ENCODE measurements at regions not wholly inside any gene's neighbourhood (a gene's known extent, or its start where the extent isn't known, plus 50 kb on each side); places are given as distances from the start of the nearest gene placed in this dataset.

DNA sequence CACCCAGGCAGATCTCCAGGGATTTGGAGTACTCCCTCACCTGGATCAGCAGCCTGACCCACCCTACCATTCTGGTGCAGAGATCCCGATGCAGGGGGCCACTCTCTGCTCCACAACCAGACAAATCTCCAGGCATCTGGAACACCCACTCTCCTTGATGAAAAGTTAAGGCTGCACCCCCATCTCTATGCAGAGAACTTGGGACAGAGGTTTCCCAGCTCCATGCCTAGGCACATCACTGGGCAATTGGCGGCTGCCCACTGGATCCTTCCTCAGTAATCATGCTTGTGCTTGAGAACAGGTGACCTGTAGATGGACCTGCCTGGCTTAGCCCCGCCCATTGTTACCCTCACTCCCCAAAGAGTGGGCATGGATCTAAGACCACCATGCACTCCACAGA is 624.9 kb downstream of the CBLN2 start:
- H3K4me3 ChIP-seq (ENCODE audit: low read depth, low read length): no peak overlapping the region
- TF ChIP-seq, protein P1, sequence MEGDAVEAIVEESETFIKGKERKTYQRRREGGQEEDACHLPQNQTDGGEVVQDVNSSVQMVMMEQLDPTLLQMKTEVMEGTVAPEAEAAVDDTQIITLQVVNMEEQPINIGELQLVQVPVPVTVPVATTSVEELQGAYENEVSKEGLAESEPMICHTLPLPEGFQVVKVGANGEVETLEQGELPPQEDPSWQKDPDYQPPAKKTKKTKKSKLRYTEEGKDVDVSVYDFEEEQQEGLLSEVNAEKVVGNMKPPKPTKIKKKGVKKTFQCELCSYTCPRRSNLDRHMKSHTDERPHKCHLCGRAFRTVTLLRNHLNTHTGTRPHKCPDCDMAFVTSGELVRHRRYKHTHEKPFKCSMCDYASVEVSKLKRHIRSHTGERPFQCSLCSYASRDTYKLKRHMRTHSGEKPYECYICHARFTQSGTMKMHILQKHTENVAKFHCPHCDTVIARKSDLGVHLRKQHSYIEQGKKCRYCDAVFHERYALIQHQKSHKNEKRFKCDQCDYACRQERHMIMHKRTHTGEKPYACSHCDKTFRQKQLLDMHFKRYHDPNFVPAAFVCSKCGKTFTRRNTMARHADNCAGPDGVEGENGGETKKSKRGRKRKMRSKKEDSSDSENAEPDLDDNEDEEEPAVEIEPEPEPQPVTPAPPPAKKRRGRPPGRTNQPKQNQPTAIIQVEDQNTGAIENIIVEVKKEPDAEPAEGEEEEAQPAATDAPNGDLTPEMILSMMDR (IDR thresholded peaks at IDR 0.05; ENCODE audit: low read depth, low read length, missing control alignments): no peak
- no peak for DNase-seq (ENCODE audit: low read depth)

DNA sequence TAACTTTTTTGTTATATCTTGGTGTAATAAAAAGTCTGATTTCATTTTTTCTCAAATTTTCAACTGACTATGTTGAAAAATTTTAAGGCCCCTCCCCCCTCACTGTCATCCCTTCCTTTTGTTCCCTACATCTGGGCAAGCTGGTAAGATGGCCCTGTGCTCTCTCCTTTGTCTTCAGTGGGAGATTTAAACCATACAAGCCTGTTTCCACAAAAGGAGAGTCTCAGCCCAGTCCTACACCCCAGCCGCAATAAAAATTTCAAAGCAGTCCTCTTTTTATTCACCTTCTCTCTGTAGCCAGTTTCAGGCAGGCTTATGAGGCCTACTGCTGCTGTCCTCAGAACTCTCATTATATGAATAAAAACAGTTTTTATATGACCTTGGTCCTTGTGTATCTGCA is 630.5 kb downstream of the CBLN2 start:
- TF ChIP-seq, protein P1 (IDR thresholded peaks at IDR 0.05; ENCODE audit: low read depth, low read length, missing control alignments): no peak
- no peak for DNase-seq (ENCODE audit: low read depth)
- H3K4me3 ChIP-seq (ENCODE audit: low read depth, low read length): no peak overlapping the region

DNA sequence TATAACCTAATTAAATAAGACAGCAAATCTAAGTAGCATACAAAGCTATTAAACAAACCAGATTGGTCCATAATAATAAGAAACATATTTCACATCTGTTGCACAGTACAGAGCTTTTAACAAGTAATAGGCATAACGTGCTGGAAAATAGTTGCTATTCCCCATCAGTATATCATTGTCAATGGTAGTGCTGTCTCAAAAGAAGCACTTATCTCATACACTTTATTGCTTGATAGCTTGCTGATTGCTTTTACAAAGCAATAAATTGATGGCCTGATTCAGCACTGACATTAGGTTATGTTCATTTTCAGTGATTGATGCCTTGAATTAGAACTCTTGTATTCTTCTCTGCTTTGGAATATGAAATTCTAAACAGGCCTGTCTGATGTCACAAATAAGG is 641.7 kb downstream of the CBLN2 start:
- DNase-seq (ENCODE audit: low read depth): no peak
- no peak overlapping the region for H3K4me3 ChIP-seq (ENCODE audit: low read depth, low read length)
- TF ChIP-seq, protein P1 (IDR thresholded peaks at IDR 0.05; ENCODE audit: low read depth, low read length, missing control alignments): no peak

DNA sequence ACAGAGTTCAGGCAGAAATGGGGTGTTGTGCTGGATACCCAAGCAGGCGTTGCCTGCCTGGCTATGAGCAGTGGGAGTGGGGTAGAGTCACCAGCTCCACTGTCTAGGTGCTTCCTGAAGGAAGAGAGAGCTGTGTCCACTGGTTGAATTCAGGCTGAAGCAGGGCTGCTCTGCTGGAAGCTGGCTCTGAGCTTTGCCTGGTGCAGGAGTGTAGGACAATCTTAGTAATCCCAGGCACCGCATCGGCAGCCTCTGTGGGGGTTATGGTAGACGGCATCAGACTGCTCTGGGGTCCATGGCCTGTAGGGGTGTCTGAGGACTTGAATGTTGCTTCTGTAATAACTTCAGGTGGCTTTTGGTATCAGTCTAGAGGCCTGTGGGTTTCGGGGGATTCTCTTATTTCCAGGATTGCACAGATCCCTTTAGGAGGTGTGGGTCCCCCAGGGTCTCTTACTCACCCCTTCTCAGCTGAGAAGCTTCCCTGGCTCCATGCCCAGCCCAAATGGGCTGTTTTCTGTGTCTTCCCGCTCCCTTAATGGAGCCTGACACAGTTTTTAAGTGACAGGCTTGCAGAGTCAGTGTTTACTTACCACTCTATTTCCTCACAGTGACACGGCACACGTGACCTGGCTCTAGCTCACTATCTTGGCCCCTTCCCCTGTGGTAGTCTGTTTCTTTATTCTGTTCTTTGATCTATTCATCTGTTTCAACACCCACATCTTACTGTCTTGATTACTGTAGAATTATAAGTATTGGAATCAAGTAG is 644.3 kb downstream of the CBLN2 start:
- no peak overlapping the region for H3K4me3 ChIP-seq (ENCODE audit: low read depth, low read length)
- TF ChIP-seq, protein P1 (IDR thresholded peaks at IDR 0.05; ENCODE audit: low read depth, low read length, missing control alignments): no peak
- no peak for DNase-seq (ENCODE audit: low read depth)

DNA sequence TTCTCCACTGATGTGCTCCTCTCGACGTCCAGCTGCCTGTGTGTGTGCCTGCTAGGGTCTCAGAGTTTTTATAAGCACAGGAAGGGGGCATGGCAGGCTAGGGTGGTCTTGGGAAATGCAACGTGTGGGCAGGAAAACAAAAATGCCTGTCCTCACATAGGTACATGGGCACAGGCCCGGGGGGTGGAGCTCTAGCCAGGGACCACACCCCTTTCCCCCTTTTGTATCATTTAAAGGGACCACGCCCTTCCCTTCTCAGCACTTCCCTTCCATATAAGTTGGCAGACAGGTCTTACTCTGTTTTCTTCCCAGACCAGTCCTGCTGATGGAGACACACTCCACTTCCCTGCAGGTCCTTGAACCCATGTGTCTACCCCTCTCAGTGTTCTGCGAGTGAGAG is 645.0 kb downstream of the CBLN2 start:
- no peak for DNase-seq (ENCODE audit: low read depth)
- TF ChIP-seq, protein P1 (IDR thresholded peaks at IDR 0.05; ENCODE audit: low read depth, low read length, missing control alignments): no peak
- no peak overlapping the region for H3K4me3 ChIP-seq (ENCODE audit: low read depth, low read length)

DNA sequence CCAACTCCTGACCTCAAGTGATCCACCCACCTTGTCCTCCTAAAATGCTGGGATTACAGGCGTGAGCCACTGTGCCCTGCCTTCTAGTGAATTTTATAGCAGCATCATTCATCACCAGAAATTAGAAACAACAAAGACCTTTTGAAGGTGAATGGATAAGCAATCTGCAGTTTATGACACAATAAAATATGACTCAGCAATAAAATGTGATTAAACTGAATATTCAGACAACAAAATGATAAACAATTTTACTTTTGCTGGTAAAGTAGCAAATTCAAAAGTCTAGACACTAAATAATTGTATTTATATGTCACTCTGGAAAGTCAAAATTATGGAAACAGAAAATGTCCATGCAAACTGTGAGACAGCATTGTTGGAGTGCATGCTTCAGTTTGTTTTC is 656.6 kb downstream of the CBLN2 start:
- H3K4me3 ChIP-seq (ENCODE audit: low read depth, low read length): no peak overlapping the region
- no peak for DNase-seq (ENCODE audit: low read depth)
- TF ChIP-seq, protein P1 (IDR thresholded peaks at IDR 0.05; ENCODE audit: low read depth, low read length, missing control alignments): no peak

DNA sequence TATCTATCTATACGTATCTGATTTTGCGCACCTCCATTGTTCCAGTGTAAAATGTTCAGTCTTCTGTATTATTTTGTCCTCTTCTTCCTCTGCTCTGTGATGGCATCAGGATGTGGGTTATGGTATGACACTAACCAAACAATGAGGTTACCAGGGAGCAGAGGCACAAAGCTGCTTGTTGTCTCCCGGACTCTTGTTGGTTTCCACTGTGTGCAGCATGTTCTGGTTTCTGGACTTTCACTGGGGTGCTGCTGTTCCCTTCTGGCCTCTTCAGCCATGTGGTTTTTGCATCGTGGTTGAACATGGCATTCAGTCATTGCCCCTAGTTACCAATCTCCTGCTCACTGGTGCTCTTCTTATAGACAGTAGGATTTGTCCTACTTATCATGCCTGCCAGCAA is 665.9 kb downstream of the CBLN2 start:
- no peak overlapping the region for H3K4me3 ChIP-seq (ENCODE audit: low read depth, low read length)
- TF ChIP-seq, protein P1 (IDR thresholded peaks at IDR 0.05; ENCODE audit: low read depth, low read length, missing control alignments): no peak
- no peak for DNase-seq (ENCODE audit: low read depth)
